ENCODE measurements at regions not wholly inside any gene's neighbourhood (a gene's known extent, or its start where the extent isn't known, plus 50 kb on each side); places are given as distances from the start of the nearest gene placed in this dataset.

DNA sequence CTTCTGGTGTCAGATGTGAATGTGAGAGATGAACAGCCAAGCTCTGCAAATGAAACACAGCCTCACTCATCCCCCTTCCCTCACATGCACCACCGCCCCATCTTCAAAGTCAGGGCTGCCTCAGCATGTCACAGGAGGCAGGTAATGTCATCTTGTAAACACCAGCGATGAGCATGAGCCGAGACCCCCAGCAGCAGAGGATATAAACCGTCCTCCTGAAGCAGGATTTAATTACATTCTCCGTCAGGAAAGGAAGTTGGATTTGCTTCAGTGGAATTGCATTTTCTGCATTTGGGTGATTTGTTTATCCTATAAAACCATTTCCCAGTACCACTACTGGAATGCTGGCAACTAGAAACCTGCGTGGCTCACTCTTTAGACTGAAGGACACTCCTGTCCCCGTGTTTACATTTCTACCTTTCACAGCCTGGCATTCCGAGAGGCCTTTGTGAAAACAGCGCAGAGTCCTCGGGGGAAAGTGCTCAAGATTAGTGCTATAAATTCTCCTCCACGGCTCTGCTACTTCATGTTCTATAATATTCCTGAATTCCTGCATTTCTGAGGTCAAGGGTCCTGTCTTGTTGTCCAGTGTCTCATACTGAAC, 619.2 kb downstream of the IRS1 start:
- H3K4me1 ChIP-seq (ENCODE audit: control insufficient read depth, insufficient read depth, low read length) = no peaks in the 10 kb centered on the region
- intact Hi-C loops (cut with micrococcal nuclease; ENCODE audit: unreplicated experiment) = no loop called here

DNA sequence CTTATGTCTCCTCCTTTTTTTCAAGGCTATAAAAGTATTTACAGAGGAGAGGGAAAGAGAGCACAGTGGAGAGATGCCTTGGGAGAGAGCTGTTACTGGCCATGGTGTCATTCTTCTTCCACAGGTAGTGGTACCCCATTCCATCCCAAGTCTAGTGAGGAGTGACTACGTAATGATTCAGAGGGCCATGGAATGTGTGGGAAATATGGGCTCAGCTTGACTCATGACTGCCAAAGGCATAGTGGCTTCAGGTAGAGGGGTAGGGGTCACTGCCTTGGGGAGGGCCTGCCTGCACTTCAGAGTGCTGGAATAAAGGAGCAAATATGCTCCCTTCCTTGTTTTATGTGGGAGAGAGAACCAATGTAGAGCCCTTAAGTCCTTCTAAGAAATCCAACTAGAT, 620.6 kb downstream of the IRS1 start:
- CTCF ChIA-PET = no interaction called here
- no TSS peak for BruUV-seq (replicated peaks)
- DNase-seq (ENCODE audit: low read depth, low spot score) (no peak), ATAC-seq (no peak)
- Histone ChIP-seq H3K4me3 (ENCODE audit: low read depth in 2 of 2, low read length in 2 of 2) (no peak overlapping the region), H3K27ac (ENCODE audit: low read length) (no peak overlapping the region), H3K36me3 (ENCODE audit: control insufficient read depth, insufficient read depth, low read length) (no peaks in the 10 kb centered on the region), H3K9me3 (ENCODE audit: control insufficient read depth, insufficient read depth, low read depth, low read length) (peaks cover 28% of the 10 kb centered on the region; the same call in 1 of the 2 replicates), H3K27me3 (ENCODE audit: control insufficient read depth, insufficient read depth, low read length) (no peaks in the 10 kb centered on the region), H3K4me1 (ENCODE audit: control insufficient read depth, insufficient read depth, low read length) (no peaks in the 10 kb centered on the region)
- TF ChIP-seq POLR2AphosphoS5 (IDR thresholded peaks at IDR 0.05; ENCODE audit: low read depth, low read length) (no peak), TCF7L2 (IDR thresholded peaks at IDR 0.05; ENCODE audit: low read depth, low read length) (no peak), SIN3A (IDR thresholded peaks at IDR 0.05; ENCODE audit: borderline replicate concordance, insufficient read depth, low read depth, low read length) (no peak)
- TF ChIP-seq, protein P1, sequence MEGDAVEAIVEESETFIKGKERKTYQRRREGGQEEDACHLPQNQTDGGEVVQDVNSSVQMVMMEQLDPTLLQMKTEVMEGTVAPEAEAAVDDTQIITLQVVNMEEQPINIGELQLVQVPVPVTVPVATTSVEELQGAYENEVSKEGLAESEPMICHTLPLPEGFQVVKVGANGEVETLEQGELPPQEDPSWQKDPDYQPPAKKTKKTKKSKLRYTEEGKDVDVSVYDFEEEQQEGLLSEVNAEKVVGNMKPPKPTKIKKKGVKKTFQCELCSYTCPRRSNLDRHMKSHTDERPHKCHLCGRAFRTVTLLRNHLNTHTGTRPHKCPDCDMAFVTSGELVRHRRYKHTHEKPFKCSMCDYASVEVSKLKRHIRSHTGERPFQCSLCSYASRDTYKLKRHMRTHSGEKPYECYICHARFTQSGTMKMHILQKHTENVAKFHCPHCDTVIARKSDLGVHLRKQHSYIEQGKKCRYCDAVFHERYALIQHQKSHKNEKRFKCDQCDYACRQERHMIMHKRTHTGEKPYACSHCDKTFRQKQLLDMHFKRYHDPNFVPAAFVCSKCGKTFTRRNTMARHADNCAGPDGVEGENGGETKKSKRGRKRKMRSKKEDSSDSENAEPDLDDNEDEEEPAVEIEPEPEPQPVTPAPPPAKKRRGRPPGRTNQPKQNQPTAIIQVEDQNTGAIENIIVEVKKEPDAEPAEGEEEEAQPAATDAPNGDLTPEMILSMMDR (IDR thresholded peaks at IDR 0.05) = no peak
- TF ChIP-seq, protein P2, sequence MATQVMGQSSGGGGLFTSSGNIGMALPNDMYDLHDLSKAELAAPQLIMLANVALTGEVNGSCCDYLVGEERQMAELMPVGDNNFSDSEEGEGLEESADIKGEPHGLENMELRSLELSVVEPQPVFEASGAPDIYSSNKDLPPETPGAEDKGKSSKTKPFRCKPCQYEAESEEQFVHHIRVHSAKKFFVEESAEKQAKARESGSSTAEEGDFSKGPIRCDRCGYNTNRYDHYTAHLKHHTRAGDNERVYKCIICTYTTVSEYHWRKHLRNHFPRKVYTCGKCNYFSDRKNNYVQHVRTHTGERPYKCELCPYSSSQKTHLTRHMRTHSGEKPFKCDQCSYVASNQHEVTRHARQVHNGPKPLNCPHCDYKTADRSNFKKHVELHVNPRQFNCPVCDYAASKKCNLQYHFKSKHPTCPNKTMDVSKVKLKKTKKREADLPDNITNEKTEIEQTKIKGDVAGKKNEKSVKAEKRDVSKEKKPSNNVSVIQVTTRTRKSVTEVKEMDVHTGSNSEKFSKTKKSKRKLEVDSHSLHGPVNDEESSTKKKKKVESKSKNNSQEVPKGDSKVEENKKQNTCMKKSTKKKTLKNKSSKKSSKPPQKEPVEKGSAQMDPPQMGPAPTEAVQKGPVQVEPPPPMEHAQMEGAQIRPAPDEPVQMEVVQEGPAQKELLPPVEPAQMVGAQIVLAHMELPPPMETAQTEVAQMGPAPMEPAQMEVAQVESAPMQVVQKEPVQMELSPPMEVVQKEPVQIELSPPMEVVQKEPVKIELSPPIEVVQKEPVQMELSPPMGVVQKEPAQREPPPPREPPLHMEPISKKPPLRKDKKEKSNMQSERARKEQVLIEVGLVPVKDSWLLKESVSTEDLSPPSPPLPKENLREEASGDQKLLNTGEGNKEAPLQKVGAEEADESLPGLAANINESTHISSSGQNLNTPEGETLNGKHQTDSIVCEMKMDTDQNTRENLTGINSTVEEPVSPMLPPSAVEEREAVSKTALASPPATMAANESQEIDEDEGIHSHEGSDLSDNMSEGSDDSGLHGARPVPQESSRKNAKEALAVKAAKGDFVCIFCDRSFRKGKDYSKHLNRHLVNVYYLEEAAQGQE (IDR thresholded peaks at IDR 0.05; ENCODE audit: insufficient read depth in 1 of 2, low read depth in 2 of 2, low read length in 1 of 2) = no peak
- POLR2A ChIA-PET = no interaction called here
- intact Hi-C loops (cut with micrococcal nuclease; ENCODE audit: unreplicated experiment) (no loop called here), in situ Hi-C loops (cut with HindIII; ENCODE audit: low pct_unique_long_range_greater_than_20kb, low sequenced_read_pairs) (no loop called here)

More for the DNA sequence above, 619.2 kb downstream of the IRS1 start:
- ChIA-PET CTCF (no interaction called here), POLR2A (no interaction called here)
- in situ Hi-C loops (cut with HindIII; ENCODE audit: low pct_unique_long_range_greater_than_20kb, low sequenced_read_pairs) = no loop called here
- Histone ChIP-seq H3K9me3 (ENCODE audit: control insufficient read depth, insufficient read depth, low read depth, low read length) (peaks cover 29% of the 10 kb centered on the region; the same call in 1 of the 2 replicates), H3K27me3 (ENCODE audit: control insufficient read depth, insufficient read depth, low read length) (no peaks in the 10 kb centered on the region), H3K36me3 (ENCODE audit: control insufficient read depth, insufficient read depth, low read length) (no peaks in the 10 kb centered on the region), H3K27ac (ENCODE audit: low read length) (no peak overlapping the region), H3K4me3 (ENCODE audit: low read depth in 2 of 2, low read length in 2 of 2) (no peak overlapping the region)
- ATAC-seq (no peak), DNase-seq (ENCODE audit: low read depth, low spot score) (no peak)
- BruUV-seq (replicated peaks) = no TSS peak
- TF ChIP-seq POLR2AphosphoS5 (IDR thresholded peaks at IDR 0.05; ENCODE audit: low read depth, low read length) (no peak), SIN3A (IDR thresholded peaks at IDR 0.05; ENCODE audit: borderline replicate concordance, insufficient read depth, low read depth, low read length) (no peak), TCF7L2 (IDR thresholded peaks at IDR 0.05; ENCODE audit: low read depth, low read length) (no peak)
- TF ChIP-seq, protein P2 (IDR thresholded peaks at IDR 0.05; ENCODE audit: insufficient read depth in 1 of 2, low read depth in 2 of 2, low read length in 1 of 2) = no peak
- TF ChIP-seq, protein P1 (IDR thresholded peaks at IDR 0.05) = no peak

Data from Panc1 (cell line).